GM19025 (cell line): ENCODE measurements at regions not wholly inside any gene's neighbourhood (a gene's known extent, or its start where the extent isn't known, plus 50 kb on each side); places are given as distances from the start of the nearest gene placed in this dataset.

Experiments
- ATAC-seq: cut with Tn5 transposase; IDR thresholded peaks from one replicate; pipeline ENCODE4 v1.9.1; 2021; ENCODE audit warnings: mild to moderate bottlenecking, low read depth, moderate library complexity; ENCODE audit not compliant: unreplicated experiment

DNA sequence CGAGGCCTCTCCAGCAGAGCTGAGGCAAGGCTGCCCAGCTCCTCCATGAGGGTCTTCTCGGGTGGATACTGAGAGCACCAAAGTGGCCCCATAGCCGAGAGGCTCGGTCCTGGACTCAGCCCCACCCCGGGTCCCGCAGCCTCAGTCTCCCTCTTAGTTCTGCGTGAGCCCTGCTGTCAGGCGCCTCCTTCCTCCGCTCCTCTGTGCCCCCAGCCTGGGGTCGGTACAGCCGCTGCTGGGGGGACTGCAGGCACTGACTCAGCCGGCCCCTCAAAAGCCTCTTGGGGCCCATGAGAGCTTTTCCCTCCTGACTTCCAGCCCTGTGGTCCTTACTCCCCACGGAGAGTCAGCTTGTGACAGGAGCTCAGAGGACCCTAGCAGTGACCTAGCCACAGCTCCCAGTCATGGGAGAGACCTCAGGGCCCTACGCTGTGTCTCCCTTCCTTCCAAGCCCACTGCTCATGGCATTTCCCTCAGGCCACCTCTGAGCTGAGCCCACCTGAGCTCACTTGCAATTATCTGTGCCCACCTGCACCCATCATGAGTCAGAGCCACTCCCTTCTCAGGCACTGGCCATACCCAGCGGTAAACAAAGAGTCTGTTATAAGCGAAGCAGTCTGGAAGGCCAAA lies 295.0 kb upstream of the RTL1 start:
- no peak for ATAC-seq

DNA sequence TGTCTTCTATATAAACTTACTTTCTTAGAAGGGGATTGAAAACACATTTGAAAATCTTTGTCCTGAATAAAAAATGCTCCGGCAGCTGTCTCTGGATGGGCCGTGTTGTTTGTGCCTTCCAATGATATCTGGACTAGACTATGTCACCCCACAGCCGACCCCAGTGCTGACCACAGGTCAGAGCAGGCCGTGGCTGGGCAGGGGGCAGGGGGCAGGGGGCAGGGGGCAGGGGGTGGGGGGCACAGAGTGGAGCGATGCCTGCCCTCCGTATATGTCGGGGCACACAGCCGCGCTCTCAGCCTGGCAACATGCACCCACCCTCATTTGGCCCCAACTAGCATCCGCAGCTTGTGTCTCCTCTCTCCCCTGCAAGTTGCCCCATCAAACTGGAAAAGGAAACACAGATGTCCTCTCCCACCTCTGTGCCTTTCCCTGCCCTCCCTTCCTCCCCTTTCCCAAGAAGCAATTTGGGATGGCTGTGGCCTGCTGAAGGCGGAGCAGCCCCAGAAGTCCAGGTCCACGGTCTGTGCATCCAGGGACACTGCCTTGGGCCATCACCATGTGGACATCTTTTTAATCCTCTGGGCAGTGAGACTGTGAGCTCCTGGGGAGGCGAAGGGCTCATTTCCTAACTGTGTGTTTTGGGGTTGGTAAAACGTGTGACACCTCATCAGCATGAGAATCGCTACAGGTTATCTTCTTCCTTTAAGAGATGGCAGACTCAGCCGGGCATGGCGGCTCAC lies 295.7 kb upstream of the RTL1 start:
- no peak for ATAC-seq

DNA sequence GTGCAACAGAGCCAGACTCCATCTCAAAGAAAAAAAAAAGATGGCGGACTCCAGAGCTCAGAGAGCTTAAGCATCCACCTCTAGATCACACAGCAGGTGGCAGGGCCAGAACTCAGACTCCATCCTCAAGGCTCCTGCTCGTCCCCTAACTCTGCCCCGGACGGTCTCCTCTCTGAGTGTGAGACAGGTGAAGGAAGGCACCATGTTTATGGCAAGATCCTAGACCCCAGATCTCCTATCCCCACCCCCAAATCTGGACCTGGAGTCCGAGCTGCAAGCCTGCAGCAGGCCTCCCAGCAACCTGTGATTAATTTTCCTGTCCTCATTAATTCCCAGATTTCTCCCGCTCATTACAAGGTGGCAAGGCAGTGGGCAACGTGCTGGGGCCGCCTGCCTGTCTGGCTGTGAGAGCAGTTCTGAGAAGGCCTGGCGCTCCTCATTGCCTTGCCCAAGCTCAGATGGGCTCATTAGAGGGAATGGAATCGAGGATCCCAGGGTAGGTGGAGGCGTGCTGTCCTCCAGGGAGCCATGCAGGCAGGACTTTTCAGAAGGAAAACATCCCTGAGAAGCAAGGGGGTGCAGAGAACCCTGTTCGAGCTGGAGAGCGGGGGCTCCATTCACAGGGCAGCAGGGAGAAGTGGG lies 296.6 kb upstream of the RTL1 start:
- no peak for ATAC-seq

DNA sequence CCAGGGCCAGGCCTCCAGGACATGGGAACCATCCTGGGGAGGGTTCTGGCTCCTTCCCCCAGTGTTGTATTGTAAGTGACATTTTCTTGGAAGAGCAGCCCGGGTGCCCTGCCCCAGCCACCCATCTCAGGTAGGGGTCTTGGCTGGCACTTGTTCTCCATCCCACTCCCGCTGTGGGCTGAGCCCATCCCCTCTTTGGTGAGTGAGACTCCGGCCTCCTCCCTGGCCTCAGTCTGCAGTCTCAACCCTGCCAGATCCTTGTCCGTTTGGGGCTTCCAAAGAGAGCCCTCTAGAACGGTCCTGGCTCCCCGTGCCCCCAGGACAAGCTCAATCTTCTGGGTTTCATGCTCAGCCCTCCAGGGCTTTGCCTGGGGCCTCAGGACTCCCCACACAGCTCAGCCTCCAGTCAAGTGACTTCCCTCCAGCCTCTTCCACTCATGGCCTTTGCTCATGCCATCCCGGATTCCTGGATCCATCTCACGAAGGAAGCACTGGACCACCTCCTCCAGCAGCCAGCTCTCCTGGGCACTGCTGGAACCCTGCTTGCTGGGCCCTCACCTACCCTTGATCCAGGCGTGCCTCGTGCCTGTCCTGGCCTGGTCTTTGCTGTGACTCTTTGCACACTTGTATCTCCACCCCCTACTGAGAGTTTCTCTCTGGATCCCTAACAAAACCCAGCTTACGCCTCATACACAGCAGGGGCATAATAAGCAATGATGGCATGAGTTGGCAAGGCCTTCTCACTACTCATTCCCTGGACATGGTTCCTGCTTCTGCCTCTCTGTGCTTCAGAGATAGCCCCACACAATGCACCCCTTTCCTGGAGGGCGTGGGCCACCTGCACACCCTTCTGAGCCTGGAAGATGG lies 297.4 kb upstream of the RTL1 start:
- no peak for ATAC-seq

DNA sequence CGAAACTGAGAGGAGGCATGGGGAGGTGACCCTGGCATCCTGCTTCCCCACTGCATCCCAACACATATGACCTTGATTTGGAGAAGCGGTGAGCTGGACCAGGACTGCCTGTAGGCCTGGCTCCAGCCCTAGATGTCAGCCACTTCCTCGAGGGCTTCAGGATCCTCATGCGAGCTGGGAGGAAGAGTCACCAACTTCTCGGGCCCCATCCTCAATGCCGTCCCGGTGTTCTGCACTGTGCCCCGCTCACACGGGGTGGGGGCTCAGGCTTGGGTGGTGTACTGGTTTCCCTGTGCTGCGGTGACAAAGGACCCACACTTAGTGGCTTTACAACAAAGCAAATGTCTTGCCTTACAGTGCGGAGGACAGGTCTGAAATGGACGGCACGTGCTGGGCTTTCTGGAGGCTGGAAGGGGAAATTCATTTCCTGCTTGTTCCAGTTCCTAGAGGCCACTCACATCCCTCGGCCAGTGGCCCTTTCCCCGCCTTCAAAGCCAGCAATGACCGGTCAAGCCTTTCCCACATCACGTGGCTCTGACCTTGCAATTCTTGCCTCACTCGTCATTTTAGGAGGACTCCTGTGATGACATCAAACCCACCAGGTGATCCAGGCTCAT lies 298.1 kb upstream of the RTL1 start:
- ATAC-seq: no peak

DNA sequence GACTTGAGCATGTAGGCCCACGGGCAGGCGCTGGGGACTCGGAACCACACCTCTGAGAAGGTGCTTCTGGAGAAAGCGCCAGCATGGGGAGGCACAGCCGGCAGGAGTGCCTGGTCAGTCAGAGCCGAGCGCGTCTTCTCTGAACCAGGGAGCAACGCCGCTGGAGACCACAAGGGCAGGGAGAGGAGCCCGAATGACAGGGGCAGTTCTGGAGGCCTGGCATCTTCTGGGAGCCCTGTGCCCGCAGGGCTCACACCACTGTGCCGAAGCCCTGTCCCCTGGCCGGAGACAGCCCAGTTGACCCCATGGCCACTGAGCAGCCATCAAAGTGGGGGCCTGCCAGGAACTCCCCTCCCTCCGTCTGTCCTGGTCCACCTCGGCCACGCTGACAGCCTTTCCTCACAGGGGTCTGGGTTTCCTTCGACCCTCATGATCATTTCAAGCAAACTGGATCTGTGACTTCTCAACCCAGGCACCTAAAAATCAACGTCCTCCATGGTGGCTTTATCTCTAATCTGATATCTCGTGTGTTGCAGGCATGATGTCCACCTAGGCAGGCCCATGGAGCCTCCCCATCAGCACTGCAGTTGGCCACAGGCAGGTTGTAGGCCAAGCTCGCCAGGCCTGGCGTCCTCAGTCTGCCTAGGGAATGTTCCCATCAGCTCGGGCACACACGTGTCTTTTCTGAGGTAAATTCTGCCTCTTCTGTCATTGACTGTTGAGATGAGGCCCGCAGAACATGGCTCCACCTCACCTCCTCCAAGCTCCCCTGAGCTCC lies 299.3 kb upstream of the RTL1 start:
- ATAC-seq: no peak

DNA sequence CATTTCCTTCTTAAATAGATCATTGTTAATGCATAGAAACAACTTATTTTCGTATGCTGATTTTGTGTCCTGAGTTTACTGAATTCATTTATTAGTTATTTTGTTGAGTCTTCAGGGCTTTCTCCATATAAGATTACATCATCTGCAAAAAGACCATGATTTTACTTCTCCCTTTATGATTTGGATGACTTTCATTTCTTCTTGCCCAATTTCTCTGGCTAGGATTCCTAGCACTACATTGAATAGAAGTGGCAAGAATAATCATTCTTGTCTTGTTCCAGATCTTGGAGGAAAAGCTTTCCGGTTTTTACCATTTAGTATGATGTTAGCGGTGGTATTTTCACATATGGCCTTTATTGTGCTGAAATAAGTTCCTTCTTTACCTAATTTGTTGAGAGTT lies 303.0 kb upstream of the RTL1 start:
- no peak for ATAC-seq

DNA sequence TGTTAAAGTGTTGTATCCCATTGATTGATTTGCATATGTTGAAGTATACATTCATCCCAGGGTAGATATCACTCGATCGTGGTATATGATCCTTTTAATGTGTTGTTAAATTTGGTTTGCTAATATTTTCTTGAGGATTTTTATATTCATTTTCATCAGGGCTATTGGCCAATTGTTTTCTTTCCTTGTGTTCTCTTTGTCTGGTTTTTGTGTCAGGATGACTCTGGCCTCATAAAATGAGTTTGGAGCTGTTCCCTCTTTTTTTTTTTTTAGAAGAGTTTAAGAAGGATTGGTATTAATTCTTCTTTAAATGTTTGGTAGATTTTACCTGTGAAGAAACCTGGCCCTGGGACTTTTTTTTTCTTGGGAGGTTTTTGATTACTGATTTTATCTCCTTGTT lies 303.5 kb upstream of the RTL1 start:
- ATAC-seq: no peak

DNA sequence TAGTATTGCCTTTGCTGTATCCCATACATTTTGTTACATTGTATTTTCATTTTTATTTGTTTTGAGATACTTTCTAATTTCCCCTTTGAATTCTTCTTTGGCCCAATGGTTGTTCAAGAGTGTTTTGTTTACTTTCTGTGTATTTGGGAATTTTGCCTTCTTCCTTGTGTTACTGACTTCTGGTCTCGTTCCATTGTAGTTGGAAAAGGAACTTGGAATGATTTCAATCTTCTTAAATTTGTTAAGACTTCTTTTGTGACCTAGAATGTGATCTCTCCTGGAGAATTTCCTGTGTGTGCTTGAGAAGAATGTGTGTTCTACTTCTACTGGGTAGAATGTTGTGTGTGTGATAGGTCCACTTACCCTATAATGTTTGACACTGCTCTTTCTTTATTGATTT lies 304.4 kb upstream of the RTL1 start:
- ATAC-seq: no peak

DNA sequence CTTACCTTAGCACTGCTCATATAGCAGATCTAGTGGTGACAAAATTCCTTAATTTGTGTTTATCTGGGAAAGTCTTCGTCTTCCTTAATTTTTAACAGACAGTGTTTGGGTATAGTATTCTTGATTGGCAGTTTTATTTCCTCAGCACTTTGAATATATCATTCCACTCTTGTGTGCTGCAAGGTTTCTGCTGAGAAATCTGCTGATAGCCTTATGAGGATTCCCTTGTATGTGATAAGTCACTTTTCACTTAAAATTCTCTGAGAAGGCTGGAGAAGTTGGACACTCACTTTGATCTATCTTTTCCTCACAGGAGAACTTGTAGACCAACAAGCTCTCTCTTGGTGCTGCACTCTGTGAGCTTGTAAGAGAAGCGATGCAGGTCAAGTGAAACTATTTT lies 306.1 kb upstream of the RTL1 start:
- ATAC-seq: no peak

DNA sequence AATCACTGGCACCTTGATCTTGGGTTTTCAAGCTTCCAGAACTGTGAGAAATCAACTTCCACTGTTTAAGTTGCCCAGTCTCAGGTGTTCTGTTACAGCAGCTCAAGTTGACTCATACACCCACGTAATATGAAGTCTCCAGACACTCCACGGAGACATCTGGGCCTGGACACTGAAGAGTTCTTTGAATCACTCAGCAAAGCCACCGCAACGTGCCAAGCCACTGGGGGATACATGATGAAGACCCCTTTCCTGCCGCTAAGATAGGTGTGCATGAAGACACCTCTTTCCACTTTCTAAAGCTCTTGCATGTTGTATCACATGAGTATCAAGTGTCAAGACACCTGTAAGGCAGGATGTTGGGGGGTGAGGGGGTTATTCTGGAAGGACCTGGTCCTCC lies 311.7 kb upstream of the RTL1 start:
- no peak for ATAC-seq

DNA sequence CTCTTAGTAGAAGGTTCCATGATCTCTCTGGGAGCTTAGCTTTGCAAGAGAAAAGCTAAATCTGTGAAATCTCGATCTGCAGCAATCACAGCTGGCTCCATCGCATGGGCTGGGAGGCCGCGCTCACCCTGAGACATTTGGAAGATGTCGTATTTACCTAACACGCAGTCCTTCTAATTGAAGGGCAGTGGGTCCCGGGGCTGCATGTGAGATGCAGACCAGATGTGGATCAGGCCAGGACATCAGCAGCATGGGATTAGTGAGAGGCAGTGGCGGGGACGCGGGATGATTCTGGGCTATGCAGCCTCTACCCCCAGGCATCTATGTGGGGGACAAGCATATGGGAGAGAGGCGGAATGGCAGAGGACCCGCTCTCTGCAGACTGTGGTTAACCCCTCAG lies 312.4 kb upstream of the RTL1 start:
- no peak for ATAC-seq

DNA sequence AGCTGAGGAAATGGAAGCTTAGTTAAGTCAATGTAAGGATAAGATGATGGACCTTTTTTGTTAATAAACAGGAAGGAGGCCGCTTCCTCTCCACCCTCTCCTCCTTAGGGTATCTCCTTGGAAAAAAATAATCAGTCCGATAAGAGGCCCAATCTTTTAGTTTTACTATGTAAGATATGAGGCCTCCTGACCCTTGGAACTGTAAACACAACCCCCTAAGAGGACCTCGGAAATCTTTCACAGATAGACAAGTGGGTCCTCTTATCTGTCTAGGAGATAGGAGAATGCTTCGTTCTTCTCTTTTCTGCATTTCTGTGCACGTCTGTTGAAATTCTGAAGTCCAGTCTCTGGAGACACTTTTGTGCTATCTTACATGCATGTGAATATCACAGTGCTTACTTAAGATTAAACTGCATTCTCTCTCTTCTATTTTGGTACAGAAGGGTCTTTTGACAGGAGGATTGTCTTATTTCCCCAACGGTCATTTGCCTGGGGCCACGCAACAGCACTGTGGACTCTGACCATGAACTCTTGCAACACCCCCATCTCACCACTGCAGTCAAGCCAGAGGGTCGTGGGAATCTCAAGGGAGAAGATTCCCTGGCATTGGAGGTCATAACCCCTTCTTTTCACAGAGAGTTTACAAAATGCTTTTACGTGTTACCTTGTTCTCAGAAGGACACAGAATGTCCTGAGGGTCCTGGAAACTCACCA lies 313.0 kb upstream of the RTL1 start:
- ATAC-seq: no peak

DNA sequence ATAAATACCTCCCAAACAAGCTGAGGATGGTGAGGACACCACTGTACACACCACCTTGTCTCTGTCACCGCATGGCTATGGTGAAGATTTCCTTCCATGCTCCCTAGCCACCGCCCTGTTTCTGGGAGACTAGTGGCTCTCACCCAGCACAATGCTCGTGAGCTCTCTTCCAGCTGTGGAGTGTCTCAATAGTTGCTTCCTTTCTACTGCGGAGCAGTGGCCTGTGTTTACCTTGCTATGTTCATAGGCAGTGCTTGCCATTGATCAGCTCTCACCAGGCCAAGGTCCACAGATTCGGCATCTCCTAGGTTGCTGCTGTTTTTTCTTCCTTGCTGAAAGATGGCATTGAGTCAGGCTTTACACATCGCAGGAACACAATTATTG lies 313.6 kb upstream of the RTL1 start:
- no peak for ATAC-seq

DNA sequence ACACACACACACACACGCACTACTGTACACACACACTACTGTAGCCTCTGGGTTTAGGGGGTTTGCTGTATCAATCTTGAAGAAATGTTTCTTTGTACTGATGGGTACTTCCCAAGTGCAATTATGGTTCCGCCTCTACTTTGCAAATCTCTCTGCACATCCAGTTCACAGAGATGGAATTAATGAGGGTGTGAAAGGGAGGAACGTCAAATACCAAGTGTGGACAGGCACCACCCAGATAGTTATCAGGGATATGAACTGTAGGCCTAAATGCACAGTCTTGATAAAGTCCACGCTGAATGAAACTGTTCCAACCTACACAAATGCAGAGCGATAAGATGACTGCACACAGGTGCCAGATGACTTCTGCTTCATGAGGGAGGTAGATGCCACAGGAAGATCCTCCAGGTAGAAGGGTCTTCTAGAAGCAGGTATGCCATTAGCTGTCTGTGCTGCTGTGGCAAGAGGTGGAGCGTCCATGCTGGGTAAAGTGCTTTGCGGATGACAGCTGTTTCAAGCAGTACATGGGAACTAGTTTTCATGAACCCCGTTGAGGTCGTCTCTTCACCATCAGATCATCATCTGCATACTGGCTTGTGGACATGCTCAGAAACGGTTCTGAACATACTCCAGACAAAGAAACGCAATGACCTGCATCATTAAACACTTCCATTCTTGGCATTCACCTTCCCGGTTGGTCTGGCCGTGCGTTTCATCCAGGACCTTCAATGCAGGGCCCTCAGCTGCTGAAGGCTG lies 314.3 kb upstream of the RTL1 start:
- ATAC-seq: no peak

DNA sequence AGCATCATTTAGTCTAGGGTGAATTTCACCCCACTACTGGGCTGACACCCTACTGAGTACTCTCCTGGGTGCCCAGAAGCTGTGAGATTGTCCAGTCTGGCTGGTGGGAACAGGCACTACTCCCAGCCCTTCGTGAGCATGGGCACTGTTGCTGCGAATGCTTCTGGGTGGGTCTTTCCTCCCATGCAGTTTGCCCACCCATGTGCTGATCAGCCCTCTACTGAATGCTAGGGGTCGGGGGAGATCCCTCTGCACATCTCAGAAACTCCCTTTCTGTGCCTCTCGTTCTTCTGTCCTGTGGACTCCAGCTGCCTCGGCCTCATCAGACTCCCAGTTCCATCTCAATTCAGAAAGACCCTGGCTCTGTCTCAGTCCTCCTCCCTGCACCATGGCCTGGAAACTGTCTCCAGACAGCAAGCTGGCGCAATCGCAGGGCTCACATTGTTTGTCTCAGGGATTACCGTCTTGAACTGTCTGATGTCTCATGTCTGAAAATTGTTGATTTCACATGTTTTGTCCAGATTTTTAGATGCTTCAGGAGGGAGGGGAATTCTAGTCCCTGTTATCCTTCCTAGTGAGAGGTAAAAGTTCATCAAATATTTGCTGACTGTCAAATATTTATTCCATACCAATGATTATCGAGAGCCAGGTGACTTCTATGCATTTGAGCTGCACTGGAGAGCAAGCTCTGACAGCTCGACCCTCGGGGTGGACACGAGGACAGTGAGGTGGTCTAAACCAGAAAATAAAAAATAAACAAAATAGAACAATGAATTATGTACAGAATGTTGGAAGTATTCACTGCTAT lies 316.6 kb upstream of the RTL1 start:
- no peak for ATAC-seq

DNA sequence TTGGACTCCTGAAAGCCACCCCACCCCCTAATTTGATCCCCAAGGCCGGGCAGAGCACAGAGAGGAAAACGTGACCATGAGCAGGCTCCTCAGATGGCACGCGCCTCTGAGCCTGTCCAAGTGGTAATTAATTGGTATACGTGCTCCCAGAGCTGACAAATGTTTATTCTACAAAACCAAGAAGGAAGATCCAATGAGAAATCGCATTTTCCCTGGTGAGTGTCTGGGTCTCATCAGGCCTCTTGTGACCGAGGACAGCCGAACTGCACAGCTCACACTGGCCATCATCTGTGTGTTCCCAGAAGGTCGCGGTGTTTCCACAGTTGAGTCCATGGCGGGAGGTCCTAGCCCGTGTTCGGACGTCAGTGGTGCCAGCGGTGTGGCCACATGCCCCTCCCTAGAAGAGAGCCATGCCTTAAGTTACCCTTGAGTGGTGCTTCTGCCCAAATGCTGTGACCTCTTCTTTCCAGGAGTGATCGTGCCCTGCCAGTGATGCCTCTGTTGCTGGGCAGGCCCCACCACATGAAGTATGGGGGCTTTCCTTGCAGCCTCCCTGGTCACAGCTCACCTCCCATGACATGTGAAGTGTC lies 317.5 kb upstream of the RTL1 start:
- no peak for ATAC-seq
